ENCODE measurements at regions not wholly inside any gene's neighbourhood (a gene's known extent, or its start where the extent isn't known, plus 50 kb on each side); places are given as distances from the start of the nearest gene placed in this dataset.

DNA sequence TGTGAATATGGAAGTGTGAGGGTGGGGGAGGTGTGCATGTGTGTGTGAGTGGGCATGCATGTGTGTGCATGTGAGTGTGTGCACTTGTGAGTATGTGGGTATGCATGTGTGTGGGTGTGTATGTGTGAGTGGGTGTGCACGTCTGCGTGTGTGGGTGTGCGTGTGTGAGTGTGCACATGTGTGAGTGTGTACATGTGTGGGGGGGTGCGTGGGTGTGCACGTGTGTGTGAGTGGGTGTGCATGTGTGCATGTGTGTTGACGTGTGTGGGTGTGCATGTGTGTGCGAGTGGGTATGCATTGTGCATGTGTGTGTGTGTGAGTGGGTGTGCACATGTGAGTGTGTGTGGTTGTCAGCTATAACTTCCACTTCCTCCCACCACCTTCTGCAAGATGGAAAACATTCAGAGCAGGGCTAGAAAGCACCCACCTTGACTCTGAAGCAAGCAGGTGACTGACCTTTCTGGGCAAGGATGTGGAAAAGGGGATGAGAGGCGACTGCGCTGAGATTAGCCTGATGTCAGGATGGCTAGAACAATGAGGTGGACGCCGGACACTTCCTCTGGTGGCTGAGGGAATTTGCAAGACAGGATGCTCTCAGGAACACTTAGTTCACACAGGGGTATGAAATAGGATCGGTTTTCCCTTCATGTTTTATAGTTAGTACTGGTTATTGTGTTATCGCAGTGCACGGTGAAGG, 103.6 kb downstream of the ACKR3 start:
- DNase-seq (ENCODE audit: low read depth in 3 of 3): no peak

DNA sequence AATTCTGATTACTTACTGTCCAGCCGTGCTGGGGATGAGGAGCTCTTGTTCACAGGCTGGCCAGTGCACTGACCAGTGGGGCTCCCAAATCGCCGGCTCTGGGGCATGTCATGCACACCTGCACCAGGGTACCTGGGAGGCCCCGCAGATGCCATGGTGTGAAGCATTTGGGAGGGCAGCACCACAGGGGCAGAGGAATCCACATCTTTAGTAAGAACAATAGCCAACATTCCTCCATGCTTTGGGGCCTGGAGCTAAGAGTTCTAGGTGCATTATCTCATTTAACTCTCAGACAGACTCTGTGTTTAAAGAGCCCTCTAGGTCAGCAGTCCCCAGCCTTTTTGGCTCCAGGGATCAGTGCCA, 104.2 kb downstream of the ACKR3 start:
- no peak for DNase-seq (ENCODE audit: low read depth in 3 of 3)

- DNase-seq (ENCODE audit: low read depth in 3 of 3): no peak
Measured at GRCh38 chr2:236674238-236674637, 104.6 kb downstream of the ACKR3 start.

DNA sequence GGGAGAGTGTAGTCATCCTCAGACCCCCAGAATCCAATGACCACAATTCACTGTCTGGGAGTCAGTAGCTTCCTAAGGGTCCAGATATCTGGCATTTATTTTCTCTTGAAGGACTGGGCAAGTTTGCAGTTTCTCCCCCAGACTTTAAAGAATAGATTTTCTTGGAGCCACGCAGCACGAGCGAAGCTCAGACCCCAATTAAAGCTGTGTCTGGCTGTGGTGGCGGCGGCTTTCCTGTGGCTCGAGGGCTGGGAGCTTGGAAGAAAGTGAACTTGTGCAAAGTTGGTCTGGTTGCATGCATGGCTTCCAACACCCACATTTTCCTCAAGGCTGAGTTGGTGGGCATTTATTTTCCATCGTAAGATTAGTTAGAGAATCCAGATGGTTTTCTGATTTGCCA, 105.0 kb downstream of the ACKR3 start:
- DNase-seq (ENCODE audit: low read depth in 3 of 3): no peak

DNA sequence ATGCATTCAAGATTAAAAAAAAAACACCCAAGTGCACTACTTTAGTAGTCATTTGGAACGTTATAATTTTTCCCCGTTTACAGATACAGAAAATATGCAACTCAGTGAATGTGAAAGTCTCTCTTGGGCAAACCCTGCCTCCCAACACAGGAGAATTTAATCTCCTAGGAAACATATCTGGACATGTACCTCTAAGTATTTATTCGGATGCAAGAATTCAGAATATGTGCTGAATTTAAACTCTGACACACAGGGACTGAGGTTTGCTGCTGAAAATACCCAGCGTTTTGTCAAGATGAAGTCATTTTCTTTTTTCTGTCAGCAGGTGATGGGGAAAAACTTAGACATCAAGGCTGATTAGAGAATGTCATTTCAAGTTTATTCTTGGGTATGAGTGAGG, 105.4 kb downstream of the ACKR3 start:
- no peak for DNase-seq (ENCODE audit: low read depth in 3 of 3)

DNA sequence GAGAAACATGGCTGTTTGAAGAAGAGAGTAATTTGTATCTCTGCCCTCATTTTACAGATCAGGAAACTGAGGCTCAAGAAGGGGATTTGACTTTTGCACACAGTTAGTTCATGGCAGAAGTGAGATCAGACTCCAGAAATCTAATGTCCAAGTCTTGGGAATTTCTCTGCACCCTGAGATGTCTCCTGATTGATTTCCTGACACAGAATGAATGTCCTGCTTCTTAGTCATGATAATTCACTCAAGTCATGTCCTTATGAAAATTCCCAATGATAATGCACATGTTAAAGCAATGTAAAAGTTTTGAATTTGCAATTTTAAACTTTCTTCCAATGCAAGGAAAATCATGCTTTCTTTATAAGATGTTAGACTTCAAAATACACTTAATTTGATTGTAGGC, 105.9 kb downstream of the ACKR3 start:
- DNase-seq (ENCODE audit: low read depth in 3 of 3): no peak

DNA sequence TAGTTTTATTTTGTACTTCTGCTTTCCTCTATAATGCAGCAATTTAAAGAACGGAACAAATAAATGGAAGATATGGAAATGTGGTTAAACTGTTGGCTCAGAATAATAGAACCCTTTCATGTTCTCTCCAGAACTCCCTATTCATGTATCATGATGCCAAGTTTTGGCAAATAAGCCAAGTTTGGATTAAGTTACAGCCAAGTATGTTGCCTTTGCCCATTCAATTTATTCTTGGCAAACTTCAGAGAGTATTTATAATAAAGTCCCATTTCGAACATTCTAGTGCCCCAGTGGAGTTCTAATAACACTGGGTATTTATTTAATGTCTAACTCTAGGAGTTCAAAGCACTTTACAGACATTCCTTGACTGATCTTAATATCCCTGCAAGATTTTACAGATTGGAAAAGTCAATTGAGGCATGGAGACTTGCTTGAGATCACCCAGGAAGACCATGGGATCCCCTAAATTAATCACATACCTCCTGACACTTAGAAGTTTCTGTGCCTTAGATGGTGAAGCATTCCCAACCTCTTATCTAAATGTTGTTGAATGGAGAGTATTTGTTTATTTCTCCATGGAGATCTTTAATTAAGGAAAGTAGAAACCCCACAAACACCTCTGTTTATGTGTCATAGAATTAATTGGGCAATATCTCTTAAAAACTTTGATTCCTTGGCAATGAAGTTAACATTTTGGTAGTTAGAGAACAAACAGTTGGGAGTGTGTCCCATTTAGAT, 106.7 kb downstream of the ACKR3 start:
- no peak for DNase-seq (ENCODE audit: low read depth in 3 of 3)

GRCh38 chr2:236677368-236677767, 107.7 kb downstream of the ACKR3 start:
- no peak for DNase-seq (ENCODE audit: low read depth in 3 of 3)

- DNase-seq (ENCODE audit: low read depth in 3 of 3): no peak
Measured at GRCh38 chr2:236678307-236678975, 108.8 kb downstream of the ACKR3 start.

DNA sequence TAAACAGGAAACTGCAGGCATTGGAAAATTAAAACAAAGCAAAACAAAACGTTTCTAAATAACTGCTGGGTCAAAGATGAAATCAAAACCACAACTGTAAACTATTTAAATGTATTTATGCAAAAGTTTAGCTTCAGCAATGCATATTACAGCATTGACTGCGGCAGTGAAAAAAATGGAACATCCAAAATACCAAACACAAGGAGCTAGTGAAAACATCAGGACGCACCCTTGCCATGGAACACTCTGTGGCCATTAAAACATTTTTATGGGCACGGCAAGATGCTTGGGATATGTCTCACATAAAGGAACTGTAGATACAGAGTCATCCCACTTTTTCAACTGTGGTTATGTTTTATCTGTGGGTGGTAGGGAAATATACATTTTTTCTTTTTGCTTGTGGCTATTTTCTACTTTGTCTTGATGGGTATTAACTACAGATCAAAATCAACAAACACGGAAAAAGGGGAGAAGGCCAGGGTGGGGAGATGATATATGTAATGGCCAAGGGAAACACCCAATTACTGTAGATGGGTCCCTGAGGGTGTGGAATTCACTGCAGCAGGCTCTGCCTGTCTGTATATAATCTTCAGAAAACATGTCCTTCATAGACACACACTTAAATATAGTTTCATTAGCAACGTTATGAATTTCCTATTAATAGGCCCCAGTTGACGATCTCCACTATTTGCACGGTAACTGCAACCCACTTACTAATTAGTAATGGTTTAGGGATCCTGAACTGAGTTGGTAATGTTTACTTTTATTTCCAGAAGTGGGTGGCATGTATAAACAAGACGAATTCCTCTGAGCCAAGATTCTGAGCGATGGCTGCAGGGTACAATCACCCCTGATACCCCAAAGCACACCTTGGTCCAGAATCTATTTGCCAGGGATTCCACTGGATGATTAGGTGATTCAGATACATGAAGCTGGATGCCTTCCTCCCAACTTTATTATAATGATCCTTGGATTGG, 110.5 kb downstream of the ACKR3 start:
- DNase-seq (ENCODE audit: low read depth in 3 of 3): no peak

GRCh38 chr2:236682651-236683422, 113.2 kb downstream of the ACKR3 start:
- no peak for DNase-seq (ENCODE audit: low read depth in 3 of 3)

- DNase-seq (ENCODE audit: low read depth in 3 of 3): no peak
Measured at GRCh38 chr2:236684504-236685256, 115.1 kb downstream of the ACKR3 start.

- no peak for DNase-seq (ENCODE audit: low read depth in 3 of 3)
Measured at GRCh38 chr2:236685361-236685760, 115.7 kb downstream of the ACKR3 start.

DNA sequence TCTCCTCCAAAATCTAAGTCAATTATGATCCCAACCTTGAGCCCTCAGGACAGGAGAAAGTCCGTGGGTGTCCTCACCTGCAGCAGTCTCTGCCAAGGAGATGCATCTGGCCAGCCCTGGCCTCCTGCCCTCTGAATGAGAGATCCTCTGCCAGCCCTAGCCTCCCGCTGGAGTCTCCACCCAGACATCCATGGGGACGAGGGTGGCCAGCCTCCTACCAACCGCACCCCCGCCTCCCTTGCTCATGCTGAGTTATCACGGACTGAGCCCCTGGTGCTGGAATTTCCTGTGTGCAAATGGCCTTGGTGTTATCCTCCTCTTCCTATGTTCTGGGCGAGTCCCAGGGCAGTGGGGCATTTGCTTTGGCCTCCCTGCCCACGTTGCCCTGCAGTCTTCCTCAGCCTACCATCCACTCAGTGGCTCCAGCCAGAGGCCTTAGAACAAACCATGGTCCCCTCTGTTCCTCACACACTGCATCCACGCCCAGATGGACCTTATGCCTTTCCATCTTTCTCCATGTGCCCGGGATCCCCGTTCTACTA, 116.4 kb downstream of the ACKR3 start:
- no peak for DNase-seq (ENCODE audit: low read depth in 3 of 3)

- no peak for DNase-seq (ENCODE audit: low read depth in 3 of 3)
Measured at GRCh38 chr2:236686561-236686960, 116.9 kb downstream of the ACKR3 start.

GRCh38 chr2:236687296-236687965, 117.8 kb downstream of the ACKR3 start:
- DNase-seq (ENCODE audit: low read depth in 3 of 3): no peak

DNA sequence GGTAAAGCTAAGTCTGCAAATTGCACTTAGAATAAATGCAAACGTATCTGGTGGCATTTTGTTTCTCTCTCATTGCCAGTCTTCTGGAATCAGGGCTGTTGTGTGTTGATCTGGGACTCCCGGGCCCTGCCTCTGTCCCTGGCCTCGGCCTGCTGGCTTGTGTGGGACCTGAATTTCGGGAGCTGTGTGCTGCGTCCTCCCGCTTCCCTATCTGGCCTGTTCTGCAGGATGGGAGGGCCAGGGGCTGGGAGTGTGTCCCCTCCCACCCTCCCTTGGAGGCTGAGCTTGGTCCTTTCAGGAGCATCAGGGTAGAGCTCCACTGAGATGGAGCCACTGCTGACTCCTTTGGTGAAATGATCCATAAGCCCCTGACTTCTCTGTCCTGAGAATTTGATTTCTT, 118.5 kb downstream of the ACKR3 start:
- DNase-seq (ENCODE audit: low read depth in 3 of 3): no peak

GRCh38 chr2:236688563-236689392, 119.2 kb downstream of the ACKR3 start:
- DNase-seq (ENCODE audit: low read depth in 3 of 3): no peak

DNA sequence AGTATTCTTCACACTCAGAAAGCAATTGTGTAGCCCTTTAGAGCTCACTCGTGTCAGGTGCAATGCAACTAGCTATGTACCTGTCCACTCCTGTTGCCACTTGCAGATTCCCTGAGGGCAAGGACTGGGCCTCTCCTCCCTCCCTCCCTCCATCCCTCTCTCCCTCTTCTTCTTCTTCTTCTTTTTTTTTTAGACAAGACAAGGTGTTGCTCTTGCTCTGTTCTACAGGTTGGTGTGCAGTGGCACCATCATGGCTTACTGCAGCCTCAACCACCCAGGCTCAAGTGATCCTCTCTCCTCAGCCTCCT, 119.7 kb downstream of the ACKR3 start:
- DNase-seq (ENCODE audit: low read depth in 3 of 3): no peak

Measured in stimulated activated CD4-positive, alpha-beta T cell treated with anti-CD3 and anti-CD28 coated beads, TNF-alpha, amount 100 ng/mL, for 4 hours (primary cell).